ENCODE measurements at regions not wholly inside any gene's neighbourhood (a gene's known extent, or its start where the extent isn't known, plus 50 kb on each side); places are given as distances from the start of the nearest gene placed in this dataset.

- no peak for DNase-seq (ENCODE audit: low read depth)
- no peak overlapping the region for H3K4me3 ChIP-seq (ENCODE audit: low read depth, low read length)
- TF ChIP-seq MAX (IDR thresholded peaks at IDR 0.05; ENCODE audit: low read depth, low read length) (no peak), MYC (IDR thresholded peaks at IDR 0.05; ENCODE audit: low read depth, low read length) (no peak), CTCF (IDR thresholded peaks at IDR 0.05; ENCODE audit: low read depth, low read length) (no peak), POLR2A (IDR thresholded peaks at IDR 0.05; ENCODE audit: extremely low read depth, insufficient read length) (no peak)
Measured at GRCh38 chr3:28761375-28761774, 412.8 kb upstream of the AZI2 start.

GRCh38 chr3:28765194-28765593, 416.6 kb upstream of the AZI2 start:
- no peak overlapping the region for H3K4me3 ChIP-seq (ENCODE audit: low read depth, low read length)
- no peak for DNase-seq (ENCODE audit: low read depth)
- no peak for TF ChIP-seq CTCF (IDR thresholded peaks at IDR 0.05; ENCODE audit: low read depth, low read length)
- no peak for TF ChIP-seq MAX (IDR thresholded peaks at IDR 0.05; ENCODE audit: low read depth, low read length)
- TF ChIP-seq POLR2A (IDR thresholded peaks at IDR 0.05; ENCODE audit: extremely low read depth, insufficient read length) = no peak
- no peak for TF ChIP-seq MYC (IDR thresholded peaks at IDR 0.05; ENCODE audit: low read depth, low read length)

- no peak for DNase-seq (ENCODE audit: low read depth)
- H3K4me3 ChIP-seq (ENCODE audit: low read depth, low read length) = no peak overlapping the region
- TF ChIP-seq POLR2A (IDR thresholded peaks at IDR 0.05; ENCODE audit: extremely low read depth, insufficient read length) (no peak), CTCF (IDR thresholded peaks at IDR 0.05; ENCODE audit: low read depth, low read length) (no peak), MAX (IDR thresholded peaks at IDR 0.05; ENCODE audit: low read depth, low read length) (no peak), MYC (IDR thresholded peaks at IDR 0.05; ENCODE audit: low read depth, low read length) (no peak)
Measured at GRCh38 chr3:28768439-28768838, 419.8 kb upstream of the AZI2 start.

GRCh38 chr3:28777806-28778475, 429.3 kb upstream of the AZI2 start:
- DNase-seq (ENCODE audit: low read depth) = no peak
- H3K4me3 ChIP-seq (ENCODE audit: low read depth, low read length) = no peak overlapping the region
- TF ChIP-seq MAX (IDR thresholded peaks at IDR 0.05; ENCODE audit: low read depth, low read length) = no peak
- no peak for TF ChIP-seq CTCF (IDR thresholded peaks at IDR 0.05; ENCODE audit: low read depth, low read length)
- no peak for TF ChIP-seq MYC (IDR thresholded peaks at IDR 0.05; ENCODE audit: low read depth, low read length)
- no peak for TF ChIP-seq POLR2A (IDR thresholded peaks at IDR 0.05; ENCODE audit: extremely low read depth, insufficient read length)

GRCh38 chr3:28780480-28780879, 431.9 kb upstream of the AZI2 start:
- TF ChIP-seq CTCF (IDR thresholded peaks at IDR 0.05; ENCODE audit: low read depth, low read length) (no peak), POLR2A (IDR thresholded peaks at IDR 0.05; ENCODE audit: extremely low read depth, insufficient read length) (no peak), MYC (IDR thresholded peaks at IDR 0.05; ENCODE audit: low read depth, low read length) (no peak), MAX (IDR thresholded peaks at IDR 0.05; ENCODE audit: low read depth, low read length) (no peak)
- no peak overlapping the region for H3K4me3 ChIP-seq (ENCODE audit: low read depth, low read length)
- no peak for DNase-seq (ENCODE audit: low read depth)
